Activated T-cell treated with anti-CD3 and anti-CD28 coated beads, Interleukin-2, amount 50 U/mL, for 24 hours (primary cell): ENCODE measurements at regions not wholly inside any gene's neighbourhood (a gene's known extent, or its start where the extent isn't known, plus 50 kb on each side); places are given as distances from the start of the nearest gene placed in this dataset.

Experiments
- DNase-seq: peaks from one replicate; pipeline ENCODE4 v3.0.0-alpha.2; 2020
- H3K27ac Mint-ChIP-seq: 2 replicates; pipeline ENCODE4 v1.8.0; 2020; ENCODE audit warnings: mild to moderate bottlenecking, mixed read lengths
- H3K27me3 Mint-ChIP-seq: 2 replicates; pipeline ENCODE4 v1.8.0; 2020; ENCODE audit warnings: mixed read lengths
- H3K36me3 Mint-ChIP-seq: 2 replicates; pipeline ENCODE4 v1.8.0; 2020; ENCODE audit warnings: low read depth, mixed read lengths
- H3K4me1 Mint-ChIP-seq: 2 replicates; pipeline ENCODE4 v1.8.0; 2020; ENCODE audit warnings: low read depth, mixed read lengths
- H3K4me3 Mint-ChIP-seq: 2 replicates; pipeline ENCODE4 v1.8.0; 2020; ENCODE audit warnings: mild to moderate bottlenecking, moderate library complexity, mixed read lengths
- H3K9me3 Mint-ChIP-seq: 2 replicates; pipeline ENCODE4 v1.8.0; 2020; ENCODE audit warnings: mixed read lengths

DNA sequence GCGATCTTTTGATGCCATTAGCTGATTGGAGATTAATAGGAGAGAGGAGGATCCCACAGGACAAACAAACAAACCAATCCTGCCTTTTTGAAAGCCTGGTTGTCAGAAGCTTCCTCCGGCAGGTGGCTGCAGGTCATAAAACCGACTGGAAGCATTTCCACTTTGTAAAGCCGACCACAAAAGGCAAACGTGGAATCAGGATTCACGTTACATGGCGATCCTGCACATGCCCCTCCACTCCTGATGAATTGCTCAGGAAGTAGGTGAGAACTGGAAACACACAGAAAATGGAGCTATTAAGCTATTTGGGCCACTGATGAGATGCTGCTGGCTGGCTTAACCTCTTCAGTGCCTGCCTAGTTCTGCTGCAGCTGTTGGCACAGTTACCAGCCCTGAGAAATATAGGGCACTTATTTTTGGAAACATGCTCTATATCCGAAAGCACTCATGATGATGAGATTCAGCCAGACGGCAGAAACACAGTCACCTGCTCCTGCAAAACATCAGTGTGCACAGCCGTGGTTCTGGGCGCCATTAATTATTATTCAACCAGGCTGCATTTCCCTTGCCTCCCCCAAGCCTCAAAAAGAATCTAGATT lies 110.3 kb upstream of the ST6GAL2 start:
- Mint-ChIP-seq H3K4me1 (no peaks in the 10 kb centered on the region), H3K27ac (no peak overlapping the region), H3K9me3 (no peaks in the 10 kb centered on the region), H3K36me3 (no peaks in the 10 kb centered on the region), H3K4me3 (no peak overlapping the region), H3K27me3 (peaks cover 5% of the 10 kb centered on the region)
- no peak for DNase-seq

DNA sequence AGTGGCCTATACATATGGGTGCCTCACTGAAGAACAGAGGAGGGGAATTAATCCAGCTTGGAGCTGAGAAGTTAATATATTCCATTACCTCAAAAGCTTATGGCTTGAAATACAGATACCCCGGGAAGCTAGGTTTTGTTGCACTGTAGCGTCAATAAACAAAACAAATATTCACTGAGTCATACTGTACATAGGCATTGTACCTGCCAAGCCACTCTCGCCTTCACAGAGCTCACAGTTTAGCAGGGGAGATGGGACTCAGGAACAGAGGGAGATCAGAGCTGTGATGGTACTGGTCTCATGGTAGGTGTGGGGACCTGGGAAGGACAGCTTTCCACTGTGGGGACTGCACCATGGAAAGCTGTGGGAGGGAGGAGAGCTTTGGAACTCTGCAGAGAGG lies 111.2 kb upstream of the ST6GAL2 start:
- Mint-ChIP-seq H3K9me3 (no peaks in the 10 kb centered on the region), H3K27me3 (peaks cover 5% of the 10 kb centered on the region), H3K36me3 (no peaks in the 10 kb centered on the region), H3K4me3 (no peak overlapping the region), H3K27ac (no peak overlapping the region), H3K4me1 (no peaks in the 10 kb centered on the region)
- no peak for DNase-seq

DNA sequence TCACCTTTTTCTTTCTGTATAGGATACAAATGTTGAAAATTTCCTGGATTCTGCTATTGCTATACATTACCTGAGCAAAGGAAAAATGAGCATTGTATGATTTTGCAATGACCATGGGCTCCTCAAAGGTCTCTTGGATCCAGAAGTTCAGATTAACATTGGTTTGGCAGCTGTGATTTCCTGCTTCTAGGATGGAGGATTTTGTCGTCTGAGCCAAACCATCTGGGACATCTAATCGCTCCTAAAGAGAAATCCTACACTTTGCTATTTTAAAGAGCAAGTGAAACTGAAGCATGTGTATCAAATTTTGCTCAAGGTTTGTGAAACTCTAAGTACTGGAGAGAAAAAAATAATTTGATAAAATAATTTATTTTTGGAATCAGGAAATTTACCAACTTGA lies 115.1 kb upstream of the ST6GAL2 start:
- no peak overlapping the region for H3K27ac Mint-ChIP-seq
- H3K9me3 Mint-ChIP-seq: no peaks in the 10 kb centered on the region
- H3K4me1 Mint-ChIP-seq: no peaks in the 10 kb centered on the region
- H3K27me3 Mint-ChIP-seq: peaks cover under 1% of the 10 kb centered on the region
- no peak overlapping the region for H3K4me3 Mint-ChIP-seq
- no peaks in the 10 kb centered on the region for H3K36me3 Mint-ChIP-seq
- DNase-seq: no peak

DNA sequence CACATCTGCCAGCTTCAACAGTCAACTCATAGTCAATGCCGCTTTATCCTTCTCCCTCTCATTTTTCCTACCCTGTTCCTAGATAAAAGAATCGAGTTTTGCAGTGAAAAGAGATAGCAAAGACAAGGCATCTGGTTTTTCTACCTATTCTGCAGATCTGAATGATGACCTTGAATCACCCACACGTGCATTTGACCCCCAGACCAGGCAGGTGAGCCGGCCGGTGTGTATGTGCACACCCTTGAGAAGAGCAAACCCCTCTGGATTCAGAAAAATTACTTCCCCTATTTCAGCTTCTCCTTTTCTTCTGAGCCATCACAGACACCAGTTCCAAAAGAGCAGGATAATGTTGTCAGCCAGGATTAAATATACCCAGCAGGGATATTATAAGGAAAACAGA lies 115.6 kb upstream of the ST6GAL2 start:
- H3K4me3 Mint-ChIP-seq: no peak overlapping the region
- no peak for DNase-seq
- no peaks in the 10 kb centered on the region for H3K36me3 Mint-ChIP-seq
- no peaks in the 10 kb centered on the region for H3K9me3 Mint-ChIP-seq
- no peaks in the 10 kb centered on the region for H3K4me1 Mint-ChIP-seq
- no peaks in the 10 kb centered on the region for H3K27me3 Mint-ChIP-seq
- no peak overlapping the region for H3K27ac Mint-ChIP-seq

DNA sequence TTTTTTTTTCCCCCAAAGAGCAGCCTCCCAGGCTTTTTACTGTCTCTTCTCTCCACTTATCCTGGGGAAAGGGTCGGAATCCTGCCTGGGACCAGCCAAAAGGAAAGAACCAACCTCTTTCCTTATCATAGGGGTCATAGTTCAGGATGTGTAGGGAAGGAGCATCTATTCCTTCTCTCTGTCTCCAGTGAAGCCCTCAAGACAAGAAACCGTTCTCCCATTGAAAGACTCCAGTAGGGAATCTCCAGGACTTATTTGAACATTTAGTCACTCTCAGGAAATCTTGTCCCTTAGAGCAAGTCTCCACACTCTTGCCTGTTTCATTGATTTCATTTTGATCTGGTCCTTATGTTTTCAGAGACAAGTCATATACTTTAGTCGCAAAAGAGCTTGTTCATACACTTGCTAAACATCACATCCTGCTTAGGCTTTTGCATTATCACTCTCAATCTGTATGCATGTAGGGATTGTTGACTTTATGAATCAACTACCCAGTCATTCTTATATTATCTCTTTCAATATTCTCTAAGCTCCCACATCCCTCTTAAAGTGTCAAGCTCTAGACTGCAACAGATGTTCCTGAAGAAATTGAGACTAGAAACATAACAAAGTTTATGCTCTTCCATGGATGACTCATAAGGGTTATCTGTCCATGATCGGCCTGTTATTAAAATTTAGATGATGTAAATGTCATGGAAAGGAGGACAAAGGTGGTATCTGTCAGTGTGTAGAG lies 116.2 kb upstream of the ST6GAL2 start:
- Mint-ChIP-seq H3K36me3 (no peaks in the 10 kb centered on the region), H3K27ac (no peak overlapping the region)
- DNase-seq: no peak

DNA sequence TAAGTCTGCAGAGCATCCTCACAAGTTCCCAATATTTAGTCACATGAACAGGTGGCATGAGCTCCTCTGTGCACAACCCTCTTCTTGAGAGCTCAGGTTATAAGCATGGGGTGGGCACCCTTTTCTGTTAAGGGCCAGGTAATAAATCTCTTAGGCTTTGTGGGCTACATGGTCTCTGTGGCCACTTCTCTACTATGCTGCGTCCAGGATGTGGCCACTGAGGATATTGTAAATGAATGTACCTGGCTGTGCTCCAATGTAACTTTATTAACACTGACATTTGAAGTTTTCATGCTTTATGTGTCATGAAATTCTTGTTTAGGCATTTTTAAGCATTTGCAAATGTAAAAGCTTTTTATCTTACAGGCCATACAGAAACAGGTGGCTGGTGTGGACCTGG lies 116.8 kb upstream of the ST6GAL2 start:
- no peak for DNase-seq

More for the DNA sequence above, 116.2 kb upstream of the ST6GAL2 start:
- Mint-ChIP-seq H3K27me3 (no peaks in the 10 kb centered on the region), H3K4me1 (no peaks in the 10 kb centered on the region), H3K9me3 (no peaks in the 10 kb centered on the region), H3K4me3 (no peak overlapping the region)

DNA sequence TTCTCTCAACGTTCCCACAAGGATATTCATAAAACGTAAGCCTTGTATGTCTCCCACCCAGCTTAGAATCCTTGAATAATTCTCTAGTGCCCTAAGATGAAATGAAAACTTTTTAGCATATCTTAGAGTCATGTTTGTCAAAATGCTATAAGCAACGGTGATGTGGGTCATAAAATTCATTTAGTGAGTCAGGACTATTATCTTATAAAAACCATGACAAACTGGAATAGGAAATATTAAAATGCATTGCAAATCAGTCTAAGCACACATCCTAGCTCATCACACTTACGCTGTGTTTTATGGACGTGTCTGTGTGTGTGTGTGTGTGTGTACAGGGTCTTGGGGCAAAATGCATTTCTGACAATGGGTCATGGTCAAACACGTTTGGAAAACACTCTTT lies 119.9 kb upstream of the ST6GAL2 start:
- H3K4me3 Mint-ChIP-seq: no peak overlapping the region
- no peaks in the 10 kb centered on the region for H3K27me3 Mint-ChIP-seq
- H3K4me1 Mint-ChIP-seq: no peaks in the 10 kb centered on the region
- no peaks in the 10 kb centered on the region for H3K36me3 Mint-ChIP-seq
- H3K27ac Mint-ChIP-seq: no peak overlapping the region
- H3K9me3 Mint-ChIP-seq: peaks cover 4% of the 10 kb centered on the region
- DNase-seq: no peak

More for the DNA sequence above, 116.8 kb upstream of the ST6GAL2 start:
- no peaks in the 10 kb centered on the region for H3K9me3 Mint-ChIP-seq
- H3K4me3 Mint-ChIP-seq: no peak overlapping the region
- H3K4me1 Mint-ChIP-seq: no peaks in the 10 kb centered on the region
- no peaks in the 10 kb centered on the region for H3K27me3 Mint-ChIP-seq
- H3K27ac Mint-ChIP-seq: no peak overlapping the region
- H3K36me3 Mint-ChIP-seq: no peaks in the 10 kb centered on the region

DNA sequence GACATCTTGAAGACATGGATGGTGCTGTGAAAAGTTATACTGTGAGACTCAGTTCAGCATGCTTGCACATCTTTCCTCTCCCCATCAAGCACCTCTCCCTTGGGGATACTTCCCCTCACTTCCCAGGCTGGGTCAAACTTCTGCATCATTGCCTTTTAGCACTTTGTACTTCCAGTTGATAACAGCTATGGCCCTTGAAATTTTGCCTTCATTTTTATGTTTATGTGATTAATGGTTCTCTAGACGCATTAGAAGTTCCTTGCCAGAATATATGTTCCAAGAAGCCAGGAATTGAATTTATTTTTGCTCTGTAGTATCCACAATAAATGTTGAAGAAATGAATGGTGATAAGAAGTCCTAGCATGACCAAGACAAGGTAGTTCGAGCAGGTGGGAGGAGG lies 120.9 kb upstream of the ST6GAL2 start:
- no peak overlapping the region for H3K4me3 Mint-ChIP-seq
- H3K36me3 Mint-ChIP-seq: no peaks in the 10 kb centered on the region
- H3K9me3 Mint-ChIP-seq: peaks cover 4% of the 10 kb centered on the region
- no peak overlapping the region for H3K27ac Mint-ChIP-seq
- no peak for DNase-seq
- H3K27me3 Mint-ChIP-seq: no peaks in the 10 kb centered on the region
- H3K4me1 Mint-ChIP-seq: no peaks in the 10 kb centered on the region

DNA sequence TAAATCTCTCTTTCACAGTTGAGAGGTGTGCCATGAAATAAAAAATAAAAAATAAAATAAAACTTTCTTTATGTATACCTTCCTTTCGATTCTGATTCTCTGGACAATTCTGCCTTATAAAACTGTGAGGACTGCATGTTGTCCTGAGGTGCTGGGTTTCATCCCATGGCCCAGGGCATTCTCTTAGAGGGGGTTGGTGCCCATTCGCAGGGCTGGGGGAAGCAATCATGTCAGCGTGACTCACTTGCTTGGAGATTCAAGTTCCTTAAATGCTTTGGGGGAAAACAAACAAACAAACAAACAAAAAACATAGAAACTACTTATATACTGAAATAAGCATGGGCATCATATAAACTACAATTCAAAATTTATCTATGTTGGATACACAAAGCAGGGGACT lies 122.0 kb upstream of the ST6GAL2 start:
- Mint-ChIP-seq H3K36me3 (no peaks in the 10 kb centered on the region), H3K4me3 (no peak overlapping the region), H3K4me1 (no peaks in the 10 kb centered on the region), H3K9me3 (peaks cover 4% of the 10 kb centered on the region), H3K27me3 (no peaks in the 10 kb centered on the region), H3K27ac (no peak overlapping the region)
- no peak for DNase-seq

DNA sequence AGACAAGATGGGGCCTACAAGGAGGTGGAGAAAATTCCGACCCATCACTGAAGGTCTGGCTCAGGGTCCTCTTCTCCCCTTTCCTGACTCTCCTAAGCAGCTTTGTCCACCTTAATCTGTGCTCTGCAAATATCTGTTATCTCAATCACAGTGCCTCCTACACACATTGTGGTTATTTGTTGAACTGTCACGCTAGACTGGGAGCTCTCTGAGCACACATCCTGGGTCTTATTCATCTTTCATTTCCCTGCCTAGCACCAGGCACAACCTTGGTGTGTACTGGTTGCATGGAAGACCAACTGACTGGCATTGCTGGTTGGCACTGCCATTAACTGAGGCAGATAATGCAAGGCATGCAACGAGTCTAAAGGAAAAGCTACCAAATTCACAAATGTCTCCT lies 122.9 kb upstream of the ST6GAL2 start:
- Mint-ChIP-seq H3K27ac (no peak overlapping the region), H3K9me3 (peaks cover 4% of the 10 kb centered on the region), H3K4me3 (no peak overlapping the region), H3K4me1 (no peaks in the 10 kb centered on the region), H3K27me3 (no peaks in the 10 kb centered on the region), H3K36me3 (no peaks in the 10 kb centered on the region)
- no peak for DNase-seq

DNA sequence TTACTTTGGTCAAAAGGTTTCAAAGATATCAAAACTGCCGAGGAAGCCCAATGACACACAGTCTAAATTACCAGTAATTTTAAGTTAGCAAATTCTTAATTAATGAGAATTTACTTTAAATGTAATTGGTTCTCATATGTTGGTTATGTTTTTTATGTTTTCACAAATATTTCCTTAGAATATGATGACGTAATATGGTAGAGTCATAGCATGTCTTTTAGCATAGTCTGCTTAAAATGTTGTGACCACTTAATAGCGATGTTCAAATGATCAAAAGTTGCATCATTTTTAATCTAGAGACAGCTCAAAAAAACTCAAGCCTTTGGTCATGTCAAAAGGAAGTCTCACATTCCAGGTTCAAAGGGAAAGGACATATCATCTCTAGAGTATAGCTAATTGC lies 123.3 kb upstream of the ST6GAL2 start:
- peaks cover 4% of the 10 kb centered on the region for H3K9me3 Mint-ChIP-seq
- H3K27me3 Mint-ChIP-seq: no peaks in the 10 kb centered on the region
- H3K4me1 Mint-ChIP-seq: no peaks in the 10 kb centered on the region

DNA sequence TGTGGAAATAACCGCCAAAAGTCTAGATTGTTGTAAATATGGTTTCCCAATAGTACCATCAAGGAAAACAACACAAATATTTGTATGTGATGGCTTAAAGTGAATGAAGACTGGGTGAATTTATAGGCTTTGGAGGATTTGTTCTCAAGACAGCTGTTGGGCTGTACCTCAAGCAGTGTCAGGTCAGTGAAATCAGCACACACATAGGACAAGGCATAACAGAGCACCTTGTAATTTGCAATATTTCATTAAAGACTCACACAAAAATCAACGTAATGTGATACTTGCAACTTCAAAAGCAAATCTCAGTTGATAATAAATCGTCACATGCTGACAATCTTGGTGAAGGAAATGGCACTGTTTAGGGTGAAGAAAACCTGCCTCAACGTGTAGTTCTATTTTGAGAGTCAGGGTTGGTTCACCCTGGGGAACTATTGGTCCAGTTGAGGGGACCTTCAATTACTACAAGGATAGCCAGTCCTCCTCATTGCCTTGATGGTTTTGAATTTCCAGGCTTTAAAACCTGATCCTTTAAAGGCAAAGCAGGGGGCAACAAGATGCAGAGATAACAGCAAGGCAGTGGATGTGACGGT lies 126.8 kb upstream of the ST6GAL2 start:
- no peak for DNase-seq
- peaks cover 6% of the 10 kb centered on the region for H3K9me3 Mint-ChIP-seq
- no peaks in the 10 kb centered on the region for H3K36me3 Mint-ChIP-seq
- no peaks in the 10 kb centered on the region for H3K27me3 Mint-ChIP-seq
- no peak overlapping the region for H3K4me3 Mint-ChIP-seq
- no peak overlapping the region for H3K27ac Mint-ChIP-seq
- no peaks in the 10 kb centered on the region for H3K4me1 Mint-ChIP-seq

More for the DNA sequence above, 123.3 kb upstream of the ST6GAL2 start:
- H3K4me3 Mint-ChIP-seq: no peak overlapping the region
- DNase-seq: no peak
- H3K36me3 Mint-ChIP-seq: no peaks in the 10 kb centered on the region
- H3K27ac Mint-ChIP-seq: no peak overlapping the region

DNA sequence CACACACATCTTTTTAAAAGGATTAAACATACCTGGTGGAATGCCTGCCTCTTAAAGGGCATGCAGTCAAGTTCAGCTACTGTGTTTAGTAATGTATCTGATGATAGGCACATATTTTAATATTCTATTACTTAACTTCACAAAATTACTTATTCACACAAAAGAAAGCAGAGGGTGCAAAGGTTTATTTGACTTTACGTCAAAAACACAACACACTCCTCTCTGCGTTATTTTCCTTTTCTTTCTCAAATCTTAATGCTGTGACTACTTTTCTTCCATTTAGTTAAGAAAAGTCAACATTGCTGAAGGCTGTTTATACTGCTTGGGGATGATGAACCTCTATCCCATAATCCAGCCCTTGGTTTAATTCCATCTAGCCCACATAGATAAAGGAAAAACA lies 127.9 kb upstream of the ST6GAL2 start:
- no peak for DNase-seq
- Mint-ChIP-seq H3K27ac (no peak overlapping the region), H3K9me3 (peaks cover 5% of the 10 kb centered on the region), H3K27me3 (no peaks in the 10 kb centered on the region), H3K36me3 (no peaks in the 10 kb centered on the region), H3K4me1 (no peaks in the 10 kb centered on the region), H3K4me3 (no peak overlapping the region)

DNA sequence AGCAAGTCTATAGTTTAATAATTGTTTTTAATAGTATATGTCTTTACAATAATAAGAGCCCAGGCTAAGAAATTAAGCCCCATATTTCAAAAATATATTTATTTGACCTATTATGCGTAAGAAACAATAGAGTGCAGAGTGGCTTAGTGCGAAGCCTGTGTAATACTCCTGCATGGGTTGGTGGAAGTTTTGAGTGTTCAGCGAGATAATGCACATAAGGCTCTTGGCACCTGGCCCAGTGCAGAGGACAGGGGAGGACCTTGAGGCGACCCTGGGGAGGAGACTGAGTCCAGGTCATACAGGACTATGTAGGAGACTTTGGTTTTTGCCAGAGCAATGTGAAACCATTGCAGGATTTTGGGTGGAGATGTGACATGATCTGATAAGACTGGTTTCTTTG lies 132.4 kb upstream of the ST6GAL2 start:
- Mint-ChIP-seq H3K36me3 (no peaks in the 10 kb centered on the region), H3K4me1 (no peaks in the 10 kb centered on the region), H3K27ac (no peak overlapping the region), H3K27me3 (no peaks in the 10 kb centered on the region), H3K4me3 (no peak overlapping the region), H3K9me3 (peaks cover 2% of the 10 kb centered on the region)
- DNase-seq: no peak

DNA sequence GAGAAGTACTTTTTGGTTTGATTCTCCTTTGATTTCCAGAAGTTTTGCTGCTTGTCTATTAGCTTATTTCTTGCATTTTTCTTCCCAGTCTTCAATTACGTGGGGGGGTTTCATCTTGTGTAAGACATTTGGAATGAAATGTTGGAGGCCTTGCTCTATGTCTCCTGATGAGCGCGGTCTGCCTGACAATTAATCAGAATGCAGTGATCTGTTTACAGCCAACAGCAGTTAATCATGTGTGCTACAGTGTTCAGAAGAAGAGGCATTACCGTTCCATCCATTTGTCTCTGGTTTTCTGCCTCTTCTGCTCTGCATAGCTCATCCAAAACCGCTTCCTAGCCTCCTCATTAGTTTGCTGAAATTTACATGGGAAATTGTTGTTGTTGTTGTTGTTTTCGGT lies 134.4 kb upstream of the ST6GAL2 start:
- no peaks in the 10 kb centered on the region for H3K27me3 Mint-ChIP-seq
- DNase-seq: no peak
- peaks cover 9% of the 10 kb centered on the region for H3K9me3 Mint-ChIP-seq
- no peak overlapping the region for H3K27ac Mint-ChIP-seq
- no peaks in the 10 kb centered on the region for H3K4me1 Mint-ChIP-seq
- H3K36me3 Mint-ChIP-seq: no peaks in the 10 kb centered on the region
- H3K4me3 Mint-ChIP-seq: no peak overlapping the region
